Hepatocyte (in vitro differentiated cells): ENCODE measurements at regions not wholly inside any gene's neighbourhood (a gene's known extent, or its start where the extent isn't known, plus 50 kb on each side); places are given as distances from the start of the nearest gene placed in this dataset.

Experiments
- CTCF ChIP-seq: fragments of 200-600 bp; sonication (generic); IDR thresholded peaks from 2 replicates; pipeline ENCODE4 v1.5.1; 2016; ENCODE audit warnings: antibody characterized with exemption, mild to moderate bottlenecking; ENCODE audit not compliant: poor library complexity
- EZH2 ChIP-seq: fragments of 200-600 bp; sonication (generic); IDR thresholded peaks from 2 replicates; pipeline ENCODE4 v1.6.1; 2016; ENCODE audit warnings: antibody characterized with exemption, mild to moderate bottlenecking, borderline replicate concordance

GRCh38 chr6:27556406-27556805, 83.5 kb upstream of the ZNF184 start:
- no peak for TF ChIP-seq CTCF
- TF ChIP-seq EZH2 = no peak
